ENCODE measurements at regions not wholly inside any gene's neighbourhood (a gene's known extent, or its start where the extent isn't known, plus 50 kb on each side); places are given as distances from the start of the nearest gene placed in this dataset.

DNA sequence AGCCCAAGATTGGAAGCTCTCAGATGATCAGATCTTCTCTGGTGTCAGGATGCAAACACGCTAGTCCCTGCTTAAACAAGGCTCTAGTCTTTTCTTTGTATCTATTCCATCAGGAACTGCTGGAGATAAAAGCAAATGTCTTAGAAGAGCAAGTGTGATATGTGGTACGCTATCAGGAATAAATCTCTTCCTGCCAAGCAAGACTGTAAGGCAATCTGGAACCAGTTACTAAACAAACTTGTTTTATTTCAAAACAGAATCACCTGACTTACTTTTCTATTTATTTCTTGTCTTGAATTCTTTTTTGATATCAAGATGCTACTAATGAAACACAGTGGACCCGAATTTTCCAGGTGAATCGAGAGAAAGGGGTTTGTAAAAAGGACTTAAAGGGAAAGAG is 139.9 kb upstream of the ZNF644 start (continued):
- TF ChIP-seq BCL11A (IDR thresholded peaks at IDR 0.05; ENCODE audit: low read depth in 2 of 2, low read length in 2 of 2) (no peak), RBBP5 (IDR thresholded peaks at IDR 0.05; ENCODE audit: borderline replicate concordance, low read depth, low read length) (no peak), SIX5 (IDR thresholded peaks at IDR 0.05; ENCODE audit: low read depth, low read length) (no peak), SP1 (IDR thresholded peaks at IDR 0.05; ENCODE audit: low read depth, low read length) (no peak), TCF12 (IDR thresholded peaks at IDR 0.05; ENCODE audit: low read depth, low read length) (no peak)

Measured in H1 (cell line).